ENCODE measurements at regions not wholly inside any gene's neighbourhood (a gene's known extent, or its start where the extent isn't known, plus 50 kb on each side); places are given as distances from the start of the nearest gene placed in this dataset.

- Histone ChIP-seq H3K4me1 (peaks cover 10% of the 10 kb centered on the region), H3K36me3 (replicated peaks in 1 of 2; ENCODE audit: insufficient read depth in 1 of 2, low read depth in 2 of 2) (no peaks in the 10 kb centered on the region), H3K4me3 (no peak overlapping the region), H3K9me3 (peaks cover 0 to 11% (median 3%) of the 10 kb centered on the region in 3 donors), H3K27ac (no peak overlapping the region), H3K27me3 (no peaks in the 10 kb centered on the region)
- WGBS, 2 donors = 89 to 92% methylated on average over 2 of the region's 2 CpGs
- ATAC-seq = no peak
- intact Hi-C loops (cut with DNase I) = no loop called here
- no peak for TF ChIP-seq POLR2A (IDR thresholded peaks at IDR 0.05)
- TF ChIP-seq CTCF (IDR thresholded peaks at IDR 0.05) = no peak
- DNase-seq = no peak
Observed at GRCh38 chr1:172916116-172916515, 134.6 kb downstream of the TNFSF18 start.

- no peak for TF ChIP-seq CTCF (IDR thresholded peaks at IDR 0.05)
- WGBS, 2 donors = 55 to 63% methylated on average over 2 of the region's 2 CpGs
- Histone ChIP-seq H3K36me3 (replicated peaks in 1 of 2; ENCODE audit: insufficient read depth in 1 of 2, low read depth in 2 of 2) (no peaks in the 10 kb centered on the region), H3K27ac (no peak overlapping the region), H3K4me3 (no peak overlapping the region), H3K4me1 (peaks cover 10% of the 10 kb centered on the region), H3K27me3 (no peaks in the 10 kb centered on the region), H3K9me3 (peaks cover 0 to 6% (median 0%) of the 10 kb centered on the region in 3 donors)
- intact Hi-C loops (cut with DNase I) = no loop called here
- DNase-seq (no peak), ATAC-seq (peak; percentile 58)
Observed at GRCh38 chr1:172917972-172918371, 132.8 kb downstream of the TNFSF18 start.

- intact Hi-C loops (cut with DNase I) = no loop called here
- ATAC-seq (no peak), DNase-seq (no peak)
- 66 to 77% methylated on average over 2 of the region's 2 CpGs for WGBS, 2 donors
- Histone ChIP-seq H3K36me3 (replicated peaks in 1 of 2; ENCODE audit: insufficient read depth in 1 of 2, low read depth in 2 of 2) (no peaks in the 10 kb centered on the region), H3K27ac (no peak overlapping the region), H3K4me3 (no peak overlapping the region), H3K9me3 (peaks cover 0 to 1% (median 0%) of the 10 kb centered on the region in 3 donors), H3K4me1 (peaks cover 10% of the 10 kb centered on the region), H3K27me3 (no peaks in the 10 kb centered on the region)
- no peak for TF ChIP-seq CTCF (IDR thresholded peaks at IDR 0.05)
- no peak for TF ChIP-seq POLR2A (IDR thresholded peaks at IDR 0.05)
Observed at GRCh38 chr1:172918478-172918877, 132.3 kb downstream of the TNFSF18 start.

GRCh38 chr1:172926070-172926469 lies 124.7 kb downstream of the TNFSF18 start:
- DNase-seq = no peak
- H3K36me3 ChIP-seq (replicated peaks in 1 of 2; ENCODE audit: insufficient read depth in 1 of 2, low read depth in 2 of 2) = no peaks in the 10 kb centered on the region
- no peaks in the 10 kb centered on the region for H3K27me3 ChIP-seq
- 22 to 27% methylated on average over 2 of the region's 2 CpGs for WGBS, 2 donors
- H3K4me1 ChIP-seq = peaks cover 10% of the 10 kb centered on the region
- intact Hi-C loops (cut with DNase I) = no loop called here
- no peak for TF ChIP-seq CTCF (IDR thresholded peaks at IDR 0.05)
- TF ChIP-seq POLR2A (IDR thresholded peaks at IDR 0.05) = no peak
- ATAC-seq = no peak
- no peaks in the 10 kb centered on the region for H3K9me3 ChIP-seq
- no peak overlapping the region for H3K4me3 ChIP-seq
- peak overlapping the region in 2 of 4 donors; percentile 1 to 35 for H3K27ac ChIP-seq

- no peak overlapping the region for H3K27ac ChIP-seq
- no peaks in the 10 kb centered on the region for H3K9me3 ChIP-seq
- DNase-seq = no peak
- H3K36me3 ChIP-seq (replicated peaks in 1 of 2; ENCODE audit: insufficient read depth in 1 of 2, low read depth in 2 of 2) = no peaks in the 10 kb centered on the region
- no peak overlapping the region for H3K4me3 ChIP-seq
- intact Hi-C loops (cut with DNase I) = no loop called here
- ATAC-seq = peak; percentile 52
- peaks cover 10% of the 10 kb centered on the region for H3K4me1 ChIP-seq
- no peaks in the 10 kb centered on the region for H3K27me3 ChIP-seq
- no peak for TF ChIP-seq POLR2A (IDR thresholded peaks at IDR 0.05)
- no peak for TF ChIP-seq CTCF (IDR thresholded peaks at IDR 0.05)
- 69 to 76% methylated on average over 2 of the region's 2 CpGs for WGBS, 2 donors
Observed at GRCh38 chr1:172928412-172928811, 122.3 kb downstream of the TNFSF18 start.
